ENCODE measurements at regions not wholly inside any gene's neighbourhood (a gene's known extent, or its start where the extent isn't known, plus 50 kb on each side); places are given as distances from the start of the nearest gene placed in this dataset.

GRCh38 chr15:94785091-94785490, 553.7 kb downstream of the MCTP2 start:
- DNase-seq: no peak
- Histone ChIP-seq H3K4me1 (ENCODE audit: low read length) (no peaks in the 10 kb centered on the region), H3K9me2 (replicated peaks; ENCODE audit: insufficient read depth, low read length) (no peaks in the 10 kb centered on the region), H3K27me3 (ENCODE audit: low read length) (no peaks in the 10 kb centered on the region), H3K27ac (ENCODE audit: low read length) (no peak overlapping the region), H3K79me2 (ENCODE audit: low read length) (no peaks in the 10 kb centered on the region), H3K9ac (ENCODE audit: low read length) (no peak overlapping the region), H3K4me3 (ENCODE audit: low read length) (no peak overlapping the region), H3K9me3 (ENCODE audit: low read length) (no peaks in the 10 kb centered on the region; the same call in 1 of the 2 replicates), H4K20me1 (ENCODE audit: insufficient read depth, low read depth, low read length) (no peaks in the 10 kb centered on the region), H3K4me2 (ENCODE audit: low read depth, low read length, poor library complexity, severe bottlenecking) (no peak overlapping the region), H3K36me3 (ENCODE audit: insufficient read depth, low read length) (no peaks in the 10 kb centered on the region), H2AFZ (ENCODE audit: low read length) (no peak overlapping the region)

GRCh38 chr15:94791008-94791407, 559.6 kb downstream of the MCTP2 start:
- Histone ChIP-seq H3K9me2 (replicated peaks; ENCODE audit: insufficient read depth, low read length) (no peaks in the 10 kb centered on the region), H3K79me2 (ENCODE audit: low read length) (no peaks in the 10 kb centered on the region), H3K9ac (ENCODE audit: low read length) (no peak overlapping the region), H3K9me3 (ENCODE audit: low read length) (no peaks in the 10 kb centered on the region), H3K4me3 (ENCODE audit: low read length) (no peak overlapping the region), H3K36me3 (ENCODE audit: insufficient read depth, low read length) (no peaks in the 10 kb centered on the region), H3K4me2 (ENCODE audit: low read depth, low read length, poor library complexity, severe bottlenecking) (no peak overlapping the region), H3K27ac (ENCODE audit: low read length) (no peak overlapping the region), H3K27me3 (ENCODE audit: low read length) (no peaks in the 10 kb centered on the region), H4K20me1 (ENCODE audit: insufficient read depth, low read depth, low read length) (no peaks in the 10 kb centered on the region), H3K4me1 (ENCODE audit: low read length) (no peaks in the 10 kb centered on the region), H2AFZ (ENCODE audit: low read length) (no peak overlapping the region)
- no peak for DNase-seq

GRCh38 chr15:94791510-94791909, 560.1 kb downstream of the MCTP2 start:
- Histone ChIP-seq H3K4me1 (ENCODE audit: low read length) (no peaks in the 10 kb centered on the region), H3K9me2 (replicated peaks; ENCODE audit: insufficient read depth, low read length) (no peaks in the 10 kb centered on the region), H3K27ac (ENCODE audit: low read length) (no peak overlapping the region), H3K27me3 (ENCODE audit: low read length) (no peaks in the 10 kb centered on the region), H3K9ac (ENCODE audit: low read length) (no peak overlapping the region), H3K4me3 (ENCODE audit: low read length) (no peak overlapping the region), H2AFZ (ENCODE audit: low read length) (no peak overlapping the region), H3K79me2 (ENCODE audit: low read length) (no peaks in the 10 kb centered on the region), H3K9me3 (ENCODE audit: low read length) (no peaks in the 10 kb centered on the region), H3K36me3 (ENCODE audit: insufficient read depth, low read length) (no peaks in the 10 kb centered on the region), H3K4me2 (ENCODE audit: low read depth, low read length, poor library complexity, severe bottlenecking) (no peak overlapping the region), H4K20me1 (ENCODE audit: insufficient read depth, low read depth, low read length) (no peaks in the 10 kb centered on the region)
- no peak for DNase-seq

- no peaks in the 10 kb centered on the region for H3K36me3 ChIP-seq (ENCODE audit: insufficient read depth, low read length)
- no peak overlapping the region for H3K9ac ChIP-seq (ENCODE audit: low read length)
- no peak overlapping the region for H3K4me3 ChIP-seq (ENCODE audit: low read length)
- H2AFZ ChIP-seq (ENCODE audit: low read length): no peak overlapping the region
- H3K27ac ChIP-seq (ENCODE audit: low read length): no peak overlapping the region
- H3K4me1 ChIP-seq (ENCODE audit: low read length): no peaks in the 10 kb centered on the region
- no peaks in the 10 kb centered on the region for H4K20me1 ChIP-seq (ENCODE audit: insufficient read depth, low read depth, low read length)
- peaks cover 3% of the 10 kb centered on the region; the same call in 1 of the 2 replicates for H3K9me3 ChIP-seq (ENCODE audit: low read length)
- H3K9me2 ChIP-seq (replicated peaks; ENCODE audit: insufficient read depth, low read length): no peaks in the 10 kb centered on the region
- DNase-seq: no peak
- H3K27me3 ChIP-seq (ENCODE audit: low read length): no peaks in the 10 kb centered on the region
- H3K79me2 ChIP-seq (ENCODE audit: low read length): no peaks in the 10 kb centered on the region
- H3K4me2 ChIP-seq (ENCODE audit: low read depth, low read length, poor library complexity, severe bottlenecking): no peak overlapping the region
These were observed 560.8 kb downstream of the MCTP2 start for GRCh38 chr15:94792196-94792595.

- Histone ChIP-seq H3K9me2 (replicated peaks; ENCODE audit: insufficient read depth, low read length) (no peaks in the 10 kb centered on the region), H3K27me3 (ENCODE audit: low read length) (no peaks in the 10 kb centered on the region), H3K9me3 (ENCODE audit: low read length) (peaks cover 4% of the 10 kb centered on the region; the same call in 1 of the 2 replicates), H3K9ac (ENCODE audit: low read length) (no peak overlapping the region), H3K4me3 (ENCODE audit: low read length) (no peak overlapping the region), H2AFZ (ENCODE audit: low read length) (no peak overlapping the region), H3K27ac (ENCODE audit: low read length) (no peak overlapping the region), H4K20me1 (ENCODE audit: insufficient read depth, low read depth, low read length) (no peaks in the 10 kb centered on the region), H3K4me1 (ENCODE audit: low read length) (no peaks in the 10 kb centered on the region), H3K79me2 (ENCODE audit: low read length) (no peaks in the 10 kb centered on the region), H3K36me3 (ENCODE audit: insufficient read depth, low read length) (no peaks in the 10 kb centered on the region), H3K4me2 (ENCODE audit: low read depth, low read length, poor library complexity, severe bottlenecking) (no peak overlapping the region)
- DNase-seq: no peak
These were observed 561.8 kb downstream of the MCTP2 start for GRCh38 chr15:94793207-94793606.

GRCh38 chr15:94793641-94794040, 562.3 kb downstream of the MCTP2 start:
- Histone ChIP-seq H3K79me2 (ENCODE audit: low read length) (no peaks in the 10 kb centered on the region), H3K9me3 (ENCODE audit: low read length) (peaks cover 4% of the 10 kb centered on the region; the same call in 1 of the 2 replicates), H4K20me1 (ENCODE audit: insufficient read depth, low read depth, low read length) (no peaks in the 10 kb centered on the region), H3K9ac (ENCODE audit: low read length) (no peak overlapping the region), H3K4me2 (ENCODE audit: low read depth, low read length, poor library complexity, severe bottlenecking) (no peak overlapping the region), H3K4me3 (ENCODE audit: low read length) (no peak overlapping the region), H3K27ac (ENCODE audit: low read length) (no peak overlapping the region), H2AFZ (ENCODE audit: low read length) (no peak overlapping the region), H3K27me3 (ENCODE audit: low read length) (no peaks in the 10 kb centered on the region), H3K9me2 (replicated peaks; ENCODE audit: insufficient read depth, low read length) (no peaks in the 10 kb centered on the region), H3K4me1 (ENCODE audit: low read length) (no peaks in the 10 kb centered on the region), H3K36me3 (ENCODE audit: insufficient read depth, low read length) (no peaks in the 10 kb centered on the region)
- DNase-seq: no peak

- H3K27ac ChIP-seq (ENCODE audit: low read length): no peak overlapping the region
- no peaks in the 10 kb centered on the region for H3K9me2 ChIP-seq (replicated peaks; ENCODE audit: insufficient read depth, low read length)
- H3K4me3 ChIP-seq (ENCODE audit: low read length): no peak overlapping the region
These were observed 573.3 kb downstream of the MCTP2 start for GRCh38 chr15:94804613-94805012.

GRCh38 chr15:94815110-94815731, 583.9 kb downstream of the MCTP2 start:
- no peak overlapping the region for H3K4me2 ChIP-seq (ENCODE audit: low read depth, low read length, poor library complexity, severe bottlenecking)
- H3K27ac ChIP-seq (ENCODE audit: low read length): no peak overlapping the region
- H3K9me3 ChIP-seq (ENCODE audit: low read length): no peaks in the 10 kb centered on the region
- no peak for DNase-seq
- H2AFZ ChIP-seq (ENCODE audit: low read length): no peak overlapping the region
- no peak overlapping the region for H3K4me3 ChIP-seq (ENCODE audit: low read length)
- H3K79me2 ChIP-seq (ENCODE audit: low read length): no peaks in the 10 kb centered on the region
- H3K27me3 ChIP-seq (ENCODE audit: low read length): no peaks in the 10 kb centered on the region
- H3K36me3 ChIP-seq (ENCODE audit: insufficient read depth, low read length): no peaks in the 10 kb centered on the region
- no peaks in the 10 kb centered on the region for H3K4me1 ChIP-seq (ENCODE audit: low read length)
- H3K9me2 ChIP-seq (replicated peaks; ENCODE audit: insufficient read depth, low read length): no peaks in the 10 kb centered on the region
- H4K20me1 ChIP-seq (ENCODE audit: insufficient read depth, low read depth, low read length): no peaks in the 10 kb centered on the region
- H3K9ac ChIP-seq (ENCODE audit: low read length): no peak overlapping the region

More at GRCh38 chr15:94804613-94805012, 573.3 kb downstream of the MCTP2 start:
- H2AFZ ChIP-seq (ENCODE audit: low read length): no peak overlapping the region
- no peaks in the 10 kb centered on the region for H3K4me1 ChIP-seq (ENCODE audit: low read length)
- no peak overlapping the region for H3K9ac ChIP-seq (ENCODE audit: low read length)
- H3K9me3 ChIP-seq (ENCODE audit: low read length): no peaks in the 10 kb centered on the region; the same call in 1 of the 2 replicates
- H4K20me1 ChIP-seq (ENCODE audit: insufficient read depth, low read depth, low read length): no peaks in the 10 kb centered on the region
- H3K36me3 ChIP-seq (ENCODE audit: insufficient read depth, low read length): no peaks in the 10 kb centered on the region
- H3K4me2 ChIP-seq (ENCODE audit: low read depth, low read length, poor library complexity, severe bottlenecking): no peak overlapping the region
- H3K27me3 ChIP-seq (ENCODE audit: low read length): no peaks in the 10 kb centered on the region
- no peaks in the 10 kb centered on the region for H3K79me2 ChIP-seq (ENCODE audit: low read length)
- no peak for DNase-seq

All from Karpas-422 (cell line).